ENCODE measurements at regions not wholly inside any gene's neighbourhood (a gene's known extent, or its start where the extent isn't known, plus 50 kb on each side); places are given as distances from the start of the nearest gene placed in this dataset.

DNA sequence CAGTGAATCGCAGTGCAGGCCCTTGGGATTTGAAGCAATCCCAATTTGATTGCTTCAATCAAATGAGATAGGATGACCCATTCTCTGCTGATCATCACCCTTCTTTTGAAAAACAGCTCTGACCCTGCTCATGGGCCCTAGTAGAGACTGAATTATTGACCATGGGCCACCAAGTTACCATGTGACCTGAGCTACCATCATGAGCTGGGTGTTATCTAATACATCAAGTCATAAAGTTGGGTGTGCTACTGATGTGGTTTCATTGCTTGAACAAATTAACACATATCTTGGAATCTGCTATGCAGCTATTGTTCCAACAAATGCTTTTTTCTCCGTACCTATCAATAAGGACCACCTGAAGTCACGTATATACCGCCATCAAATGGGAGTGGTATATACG, 54.8 kb upstream of the CNKSR3 start:
- TF ChIP-seq, protein P1, sequence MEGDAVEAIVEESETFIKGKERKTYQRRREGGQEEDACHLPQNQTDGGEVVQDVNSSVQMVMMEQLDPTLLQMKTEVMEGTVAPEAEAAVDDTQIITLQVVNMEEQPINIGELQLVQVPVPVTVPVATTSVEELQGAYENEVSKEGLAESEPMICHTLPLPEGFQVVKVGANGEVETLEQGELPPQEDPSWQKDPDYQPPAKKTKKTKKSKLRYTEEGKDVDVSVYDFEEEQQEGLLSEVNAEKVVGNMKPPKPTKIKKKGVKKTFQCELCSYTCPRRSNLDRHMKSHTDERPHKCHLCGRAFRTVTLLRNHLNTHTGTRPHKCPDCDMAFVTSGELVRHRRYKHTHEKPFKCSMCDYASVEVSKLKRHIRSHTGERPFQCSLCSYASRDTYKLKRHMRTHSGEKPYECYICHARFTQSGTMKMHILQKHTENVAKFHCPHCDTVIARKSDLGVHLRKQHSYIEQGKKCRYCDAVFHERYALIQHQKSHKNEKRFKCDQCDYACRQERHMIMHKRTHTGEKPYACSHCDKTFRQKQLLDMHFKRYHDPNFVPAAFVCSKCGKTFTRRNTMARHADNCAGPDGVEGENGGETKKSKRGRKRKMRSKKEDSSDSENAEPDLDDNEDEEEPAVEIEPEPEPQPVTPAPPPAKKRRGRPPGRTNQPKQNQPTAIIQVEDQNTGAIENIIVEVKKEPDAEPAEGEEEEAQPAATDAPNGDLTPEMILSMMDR (IDR thresholded peaks at IDR 0.05; ENCODE audit: low read depth, low read length, missing input control) = no peak
- TF ChIP-seq RAD21 (IDR thresholded peaks at IDR 0.05) = no peak
